ENCODE measurements at regions not wholly inside any gene's neighbourhood (a gene's known extent, or its start where the extent isn't known, plus 50 kb on each side); places are given as distances from the start of the nearest gene placed in this dataset.

- no peak overlapping the region for H3K4me3 Mint-ChIP-seq
- no peaks in the 10 kb centered on the region for H3K27me3 Mint-ChIP-seq
- no peaks in the 10 kb centered on the region for H3K4me1 Mint-ChIP-seq
- ATAC-seq (no peak), DNase-seq (no peak)
- no peak overlapping the region for H3K27ac Mint-ChIP-seq
- peaks cover 4% of the 10 kb centered on the region for H3K9me3 Mint-ChIP-seq
- H3K36me3 Mint-ChIP-seq (ENCODE audit: low read depth), result no peaks in the 10 kb centered on the region
Observed at GRCh38 chr3:167188592-167188991, 191.5 kb downstream of the ZBBX start.

- Mint-ChIP-seq H3K27me3 (no peaks in the 10 kb centered on the region), H3K4me1 (no peaks in the 10 kb centered on the region), H3K4me3 (no peak overlapping the region), H3K27ac (no peak overlapping the region), H3K9me3 (peaks cover 7% of the 10 kb centered on the region), H3K36me3 (ENCODE audit: low read depth) (no peaks in the 10 kb centered on the region)
- DNase-seq (no peak), ATAC-seq (no peak)
Observed at GRCh38 chr3:167187221-167187620, 192.9 kb downstream of the ZBBX start.

- DNase-seq (no peak), ATAC-seq (no peak)
- H3K4me3 Mint-ChIP-seq, result no peak overlapping the region
- no peaks in the 10 kb centered on the region for H3K4me1 Mint-ChIP-seq
- no peaks in the 10 kb centered on the region for H3K36me3 Mint-ChIP-seq (ENCODE audit: low read depth)
- no peak overlapping the region for H3K27ac Mint-ChIP-seq
- no peaks in the 10 kb centered on the region for H3K27me3 Mint-ChIP-seq
- peaks cover 8% of the 10 kb centered on the region for H3K9me3 Mint-ChIP-seq
Observed at GRCh38 chr3:167184511-167184910, 195.6 kb downstream of the ZBBX start.

- H3K4me1 Mint-ChIP-seq, result no peaks in the 10 kb centered on the region
- H3K27ac Mint-ChIP-seq, result no peak overlapping the region
- DNase-seq, result no peak
- no peak overlapping the region for H3K4me3 Mint-ChIP-seq
- H3K36me3 Mint-ChIP-seq (ENCODE audit: low read depth), result no peaks in the 10 kb centered on the region
- peaks cover 11% of the 10 kb centered on the region for H3K9me3 Mint-ChIP-seq
- no peaks in the 10 kb centered on the region for H3K27me3 Mint-ChIP-seq
- no peak for ATAC-seq
Observed at GRCh38 chr3:167172377-167172776, 207.7 kb downstream of the ZBBX start.

- Mint-ChIP-seq H3K4me3 (no peak overlapping the region), H3K4me1 (no peaks in the 10 kb centered on the region), H3K27me3 (no peaks in the 10 kb centered on the region)
Observed at GRCh38 chr3:167167491-167167890, 212.6 kb downstream of the ZBBX start.

GRCh38 chr3:167166594-167167253 is 213.4 kb downstream of the ZBBX start:
- Mint-ChIP-seq H3K36me3 (ENCODE audit: low read depth) (no peaks in the 10 kb centered on the region), H3K27me3 (no peaks in the 10 kb centered on the region), H3K27ac (no peak overlapping the region), H3K4me3 (no peak overlapping the region), H3K4me1 (no peaks in the 10 kb centered on the region), H3K9me3 (no peaks in the 10 kb centered on the region)
- ATAC-seq (no peak), DNase-seq (no peak)

More at GRCh38 chr3:167167491-167167890, 212.6 kb downstream of the ZBBX start:
- DNase-seq (no peak), ATAC-seq (no peak)
- H3K9me3 Mint-ChIP-seq, result no peaks in the 10 kb centered on the region
- no peaks in the 10 kb centered on the region for H3K36me3 Mint-ChIP-seq (ENCODE audit: low read depth)
- H3K27ac Mint-ChIP-seq, result no peak overlapping the region

- no peaks in the 10 kb centered on the region for H3K27me3 Mint-ChIP-seq
- no peaks in the 10 kb centered on the region for H3K9me3 Mint-ChIP-seq
- H3K36me3 Mint-ChIP-seq (ENCODE audit: low read depth), result no peaks in the 10 kb centered on the region
- no peak overlapping the region for H3K4me3 Mint-ChIP-seq
- H3K27ac Mint-ChIP-seq, result no peak overlapping the region
- ATAC-seq (no peak), DNase-seq (no peak)
- no peaks in the 10 kb centered on the region for H3K4me1 Mint-ChIP-seq
Observed at GRCh38 chr3:167166012-167166411, 214.1 kb downstream of the ZBBX start.

- Mint-ChIP-seq H3K9me3 (no peaks in the 10 kb centered on the region), H3K36me3 (ENCODE audit: low read depth) (no peaks in the 10 kb centered on the region), H3K27me3 (no peaks in the 10 kb centered on the region), H3K4me3 (no peak overlapping the region), H3K27ac (no peak overlapping the region), H3K4me1 (no peaks in the 10 kb centered on the region)
- ATAC-seq, result no peak
- DNase-seq, result no peak
Observed at GRCh38 chr3:167163580-167163979, 216.5 kb downstream of the ZBBX start.

- H3K9me3 Mint-ChIP-seq, result peaks cover 9% of the 10 kb centered on the region
- H3K27me3 Mint-ChIP-seq, result no peaks in the 10 kb centered on the region
- no peak overlapping the region for H3K4me3 Mint-ChIP-seq
- no peaks in the 10 kb centered on the region for H3K36me3 Mint-ChIP-seq (ENCODE audit: low read depth)
- no peaks in the 10 kb centered on the region for H3K4me1 Mint-ChIP-seq
- ATAC-seq, result no peak
- DNase-seq, result no peak
- no peak overlapping the region for H3K27ac Mint-ChIP-seq
Observed at GRCh38 chr3:167162083-167162482, 218.0 kb downstream of the ZBBX start.

- Mint-ChIP-seq H3K4me3 (no peak overlapping the region), H3K4me1 (no peaks in the 10 kb centered on the region), H3K27me3 (no peaks in the 10 kb centered on the region), H3K36me3 (ENCODE audit: low read depth) (no peaks in the 10 kb centered on the region), H3K27ac (no peak overlapping the region), H3K9me3 (peaks cover 19% of the 10 kb centered on the region)
- DNase-seq (no peak), ATAC-seq (no peak)
Observed at GRCh38 chr3:167160781-167161180, 219.3 kb downstream of the ZBBX start.

- ATAC-seq (no peak), DNase-seq (no peak)
- Mint-ChIP-seq H3K4me1 (no peaks in the 10 kb centered on the region), H3K4me3 (no peak overlapping the region), H3K9me3 (peaks cover 20% of the 10 kb centered on the region), H3K36me3 (ENCODE audit: low read depth) (no peaks in the 10 kb centered on the region), H3K27ac (no peak overlapping the region), H3K27me3 (no peaks in the 10 kb centered on the region)
Observed at GRCh38 chr3:167151636-167152035, 228.5 kb downstream of the ZBBX start.

GRCh38 chr3:167148136-167148535 is 232.0 kb downstream of the ZBBX start:
- no peak for DNase-seq
- H3K36me3 Mint-ChIP-seq (ENCODE audit: low read depth), result no peaks in the 10 kb centered on the region
- no peaks in the 10 kb centered on the region for H3K4me1 Mint-ChIP-seq
- H3K4me3 Mint-ChIP-seq, result no peak overlapping the region
- no peaks in the 10 kb centered on the region for H3K27me3 Mint-ChIP-seq
- no peak for ATAC-seq
- peaks cover 4% of the 10 kb centered on the region for H3K9me3 Mint-ChIP-seq
- H3K27ac Mint-ChIP-seq, result no peak overlapping the region

- no peak overlapping the region for H3K4me3 Mint-ChIP-seq
- ATAC-seq (no peak), DNase-seq (no peak)
- H3K27me3 Mint-ChIP-seq, result no peaks in the 10 kb centered on the region
- peaks cover 4% of the 10 kb centered on the region for H3K9me3 Mint-ChIP-seq
- no peak overlapping the region for H3K27ac Mint-ChIP-seq
- H3K4me1 Mint-ChIP-seq, result no peaks in the 10 kb centered on the region
- H3K36me3 Mint-ChIP-seq (ENCODE audit: low read depth), result no peaks in the 10 kb centered on the region
Observed at GRCh38 chr3:167146911-167147310, 233.2 kb downstream of the ZBBX start.

- Mint-ChIP-seq H3K36me3 (ENCODE audit: low read depth) (no peaks in the 10 kb centered on the region), H3K27ac (no peak overlapping the region), H3K4me3 (no peak overlapping the region), H3K27me3 (no peaks in the 10 kb centered on the region), H3K4me1 (no peaks in the 10 kb centered on the region), H3K9me3 (peaks cover 5% of the 10 kb centered on the region)
- DNase-seq (no peak), ATAC-seq (no peak)
Observed at GRCh38 chr3:167125612-167126407, 254.3 kb downstream of the ZBBX start.

- no peak for ATAC-seq
- no peak overlapping the region for H3K4me3 Mint-ChIP-seq
- no peak overlapping the region for H3K27ac Mint-ChIP-seq
Observed at GRCh38 chr3:167120828-167121227, 259.3 kb downstream of the ZBBX start.

More at GRCh38 chr3:167120828-167121227, 259.3 kb downstream of the ZBBX start:
- Mint-ChIP-seq H3K4me1 (no peaks in the 10 kb centered on the region), H3K36me3 (ENCODE audit: low read depth) (no peaks in the 10 kb centered on the region), H3K9me3 (peaks cover 4% of the 10 kb centered on the region), H3K27me3 (no peaks in the 10 kb centered on the region)
- no peak for DNase-seq
